ENCODE measurements at regions not wholly inside any gene's neighbourhood (a gene's known extent, or its start where the extent isn't known, plus 50 kb on each side); places are given as distances from the start of the nearest gene placed in this dataset.

DNA sequence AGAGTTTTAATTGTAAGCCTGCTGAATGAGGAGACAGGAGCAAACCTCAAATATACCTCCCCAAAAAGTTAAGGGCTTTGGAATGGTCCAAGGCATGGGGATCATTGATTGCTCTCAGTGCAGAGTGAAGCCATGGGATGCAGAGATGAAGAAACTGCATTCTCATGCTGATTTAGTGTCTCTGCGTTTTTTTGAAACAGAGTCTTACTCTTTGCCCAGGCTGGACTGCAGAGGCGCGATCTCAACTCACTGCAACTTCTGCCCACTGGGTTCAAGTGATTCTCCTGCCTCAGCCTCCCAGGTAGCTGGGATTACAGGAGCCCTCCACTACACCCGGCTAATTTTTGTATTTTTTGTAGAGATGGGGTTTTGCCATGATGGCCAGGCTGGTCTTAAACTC is 99.3 kb upstream of the ETV3 start:
- no peak for TF ChIP-seq POLR2A (IDR thresholded peaks at IDR 0.05)
- TF ChIP-seq, protein P1, sequence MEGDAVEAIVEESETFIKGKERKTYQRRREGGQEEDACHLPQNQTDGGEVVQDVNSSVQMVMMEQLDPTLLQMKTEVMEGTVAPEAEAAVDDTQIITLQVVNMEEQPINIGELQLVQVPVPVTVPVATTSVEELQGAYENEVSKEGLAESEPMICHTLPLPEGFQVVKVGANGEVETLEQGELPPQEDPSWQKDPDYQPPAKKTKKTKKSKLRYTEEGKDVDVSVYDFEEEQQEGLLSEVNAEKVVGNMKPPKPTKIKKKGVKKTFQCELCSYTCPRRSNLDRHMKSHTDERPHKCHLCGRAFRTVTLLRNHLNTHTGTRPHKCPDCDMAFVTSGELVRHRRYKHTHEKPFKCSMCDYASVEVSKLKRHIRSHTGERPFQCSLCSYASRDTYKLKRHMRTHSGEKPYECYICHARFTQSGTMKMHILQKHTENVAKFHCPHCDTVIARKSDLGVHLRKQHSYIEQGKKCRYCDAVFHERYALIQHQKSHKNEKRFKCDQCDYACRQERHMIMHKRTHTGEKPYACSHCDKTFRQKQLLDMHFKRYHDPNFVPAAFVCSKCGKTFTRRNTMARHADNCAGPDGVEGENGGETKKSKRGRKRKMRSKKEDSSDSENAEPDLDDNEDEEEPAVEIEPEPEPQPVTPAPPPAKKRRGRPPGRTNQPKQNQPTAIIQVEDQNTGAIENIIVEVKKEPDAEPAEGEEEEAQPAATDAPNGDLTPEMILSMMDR (IDR thresholded peaks at IDR 0.05): no peak

Measured in breast epithelium (tissue), 3 donors.